Limb (tissue), 2 donors: ENCODE measurements at regions not wholly inside any gene's neighbourhood (a gene's known extent, or its start where the extent isn't known, plus 50 kb on each side); places are given as distances from the start of the nearest gene placed in this dataset.

Experiments
- DNase-seq, 2 donors: peaks; one replicate each; pipeline ENCODE4 v3.0.0-alpha.2; 2016; ENCODE audit errors: extremely low spot score in 2 of 2

GRCh38 chr1:182196897-182197870 lies 135.7 kb upstream of the ZNF648 start:
- DNase-seq: no peak

- DNase-seq: no peak
Measured at GRCh38 chr1:182195733-182196132, 134.2 kb upstream of the ZNF648 start.

GRCh38 chr1:182193908-182194550 lies 132.5 kb upstream of the ZNF648 start:
- no peak for DNase-seq

- no peak for DNase-seq
Measured at GRCh38 chr1:182192966-182193365, 131.5 kb upstream of the ZNF648 start.

- DNase-seq: no peak
Measured at GRCh38 chr1:182192215-182192614, 130.7 kb upstream of the ZNF648 start.

GRCh38 chr1:182191381-182192115 lies 130.0 kb upstream of the ZNF648 start:
- DNase-seq: no peak

GRCh38 chr1:182189535-182190066 lies 128.1 kb upstream of the ZNF648 start:
- no peak for DNase-seq

GRCh38 chr1:182186757-182187146 lies 125.2 kb upstream of the ZNF648 start:
- DNase-seq: no peak

GRCh38 chr1:182185842-182186756 lies 124.6 kb upstream of the ZNF648 start:
- DNase-seq: no peak

- DNase-seq: no peak
Measured at GRCh38 chr1:182185136-182185535, 123.6 kb upstream of the ZNF648 start.

GRCh38 chr1:182183606-182184005 lies 122.1 kb upstream of the ZNF648 start:
- DNase-seq: no peak

GRCh38 chr1:182182311-182182710 lies 120.8 kb upstream of the ZNF648 start:
- DNase-seq: no peak

- DNase-seq: no peak
Measured at GRCh38 chr1:182181167-182181572, 119.7 kb upstream of the ZNF648 start.

- DNase-seq: no peak
Measured at GRCh38 chr1:182175361-182175931, 113.9 kb upstream of the ZNF648 start.

GRCh38 chr1:182174513-182174855 lies 113.0 kb upstream of the ZNF648 start:
- no peak for DNase-seq

GRCh38 chr1:182173808-182174512 lies 112.4 kb upstream of the ZNF648 start:
- peak in 1 of 2 donors; percentile 80 for DNase-seq

- no peak for DNase-seq
Measured at GRCh38 chr1:182172699-182173098, 111.2 kb upstream of the ZNF648 start.

- no peak for DNase-seq
Measured at GRCh38 chr1:182170891-182171461, 109.5 kb upstream of the ZNF648 start.

- no peak for DNase-seq
Measured at GRCh38 chr1:182169203-182169602, 107.7 kb upstream of the ZNF648 start.
